Glomerular endothelial cell (primary cell): ENCODE measurements at regions not wholly inside any gene's neighbourhood (a gene's known extent, or its start where the extent isn't known, plus 50 kb on each side); places are given as distances from the start of the nearest gene placed in this dataset.

Experiments
- DNase-seq: peaks from one replicate; pipeline ENCODE4 v3.0.0-alpha.2; 2011; ENCODE audit warnings: low read depth, low spot score; ENCODE audit errors: extremely low read depth

DNA sequence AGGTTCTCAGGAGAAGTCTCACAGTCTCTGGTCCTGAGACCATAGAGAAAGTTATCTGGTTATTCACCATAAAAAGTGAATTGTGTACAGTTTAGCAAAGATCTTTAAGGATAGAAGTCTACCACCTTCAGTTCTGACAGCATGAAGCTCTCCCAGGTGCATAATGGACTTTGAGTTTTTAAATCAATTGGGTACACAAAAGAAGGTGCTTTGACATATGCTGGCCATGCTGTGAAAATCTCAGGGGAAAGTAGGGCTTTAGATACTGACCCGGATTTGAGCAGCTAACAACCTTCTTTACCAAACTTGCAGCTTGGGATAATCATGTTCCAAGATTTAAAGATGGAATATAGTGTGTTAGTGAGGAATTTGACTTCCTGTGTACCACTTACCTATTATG, 264.2 kb downstream of the ZSWIM6 start:
- no peak for DNase-seq

DNA sequence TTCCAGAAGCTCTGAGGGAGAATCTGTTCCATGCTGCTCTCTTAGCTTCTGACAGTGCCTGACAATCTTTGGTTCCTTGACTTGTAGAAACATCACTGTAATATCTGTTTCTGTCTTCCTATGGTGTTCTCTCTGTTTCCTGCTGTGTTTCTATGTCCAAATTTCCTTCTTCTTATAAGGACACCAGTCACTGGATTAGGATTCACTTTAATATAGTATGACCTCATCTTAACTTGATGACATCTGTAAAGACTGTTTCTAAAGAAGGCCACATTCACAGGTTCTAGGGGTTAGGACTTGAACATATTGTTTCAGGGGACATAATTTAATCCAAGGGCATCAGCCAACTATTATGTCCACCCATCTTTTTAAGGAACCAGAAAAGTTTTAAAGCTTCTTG, 265.6 kb downstream of the ZSWIM6 start:
- no peak for DNase-seq

DNA sequence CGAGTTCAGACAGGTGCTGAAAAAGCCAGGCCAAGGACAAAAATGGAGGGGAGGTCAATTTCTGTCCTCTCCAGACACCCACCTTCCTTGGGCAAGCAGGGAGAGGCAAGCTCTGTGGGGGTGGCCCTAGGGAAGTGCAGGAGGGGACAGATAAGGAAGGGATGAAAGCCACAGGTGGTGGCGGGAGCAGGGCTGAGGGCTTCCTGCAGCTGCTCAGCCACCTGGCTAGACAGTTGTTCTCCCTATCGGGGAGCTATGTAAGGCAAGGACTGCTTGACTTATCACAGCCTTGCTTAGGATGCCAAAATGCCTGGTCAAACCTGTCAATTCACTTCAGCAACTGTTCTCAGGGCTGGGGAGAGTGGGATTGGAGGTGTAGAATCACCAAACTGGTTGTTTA, 266.1 kb downstream of the ZSWIM6 start:
- no peak for DNase-seq

DNA sequence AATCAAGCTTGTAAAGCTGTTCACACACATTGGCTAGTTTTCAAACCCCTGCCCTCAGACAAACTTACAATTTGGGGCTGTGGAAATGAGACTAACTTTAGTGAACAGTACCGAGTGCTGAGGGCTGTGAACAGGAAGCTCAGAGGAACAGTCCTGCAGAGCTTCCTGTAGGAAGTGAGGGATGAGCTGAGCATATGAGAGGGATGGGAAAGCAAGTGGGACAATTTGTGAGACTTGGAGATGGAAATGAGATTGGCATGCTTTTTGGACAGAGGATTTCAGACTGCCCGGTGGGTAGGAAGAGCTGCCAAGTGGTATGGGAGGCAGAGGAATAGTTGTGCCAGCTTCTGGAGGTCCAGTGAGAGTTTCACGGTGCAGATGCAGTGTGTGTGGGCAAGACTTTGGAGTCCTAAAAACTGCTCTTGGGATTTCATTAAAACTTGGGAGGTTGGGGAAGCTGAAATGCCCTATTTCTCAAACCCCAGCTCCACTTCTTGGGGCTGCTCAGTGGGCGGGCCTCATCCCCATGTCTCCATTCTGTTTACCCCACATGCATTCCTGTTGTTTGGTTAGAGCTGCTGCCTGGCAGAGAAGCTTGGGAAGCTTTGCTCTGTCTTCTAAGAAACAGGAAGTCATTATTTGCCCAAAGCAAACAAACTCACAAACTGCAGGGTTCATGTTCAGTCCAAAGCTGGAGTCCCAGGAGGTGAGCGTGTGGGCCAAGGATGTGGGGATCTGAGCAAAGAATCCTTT, 267.5 kb downstream of the ZSWIM6 start:
- DNase-seq = no peak

DNA sequence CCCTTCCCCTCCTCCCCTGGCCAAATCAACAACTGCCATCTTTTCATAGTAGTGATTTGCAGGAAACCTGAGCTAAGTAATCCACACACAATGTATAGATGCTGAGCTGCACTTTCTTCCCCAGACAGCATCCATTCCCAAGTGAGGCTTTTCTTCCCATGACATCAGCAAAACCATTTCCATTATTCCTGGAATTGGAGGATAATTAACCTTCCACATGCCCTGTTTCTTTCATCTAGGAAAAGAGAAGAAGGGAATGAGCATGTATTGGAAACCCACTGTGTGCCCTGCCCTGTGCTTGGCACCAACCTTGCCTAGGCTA, 268.0 kb downstream of the ZSWIM6 start:
- no peak for DNase-seq

DNA sequence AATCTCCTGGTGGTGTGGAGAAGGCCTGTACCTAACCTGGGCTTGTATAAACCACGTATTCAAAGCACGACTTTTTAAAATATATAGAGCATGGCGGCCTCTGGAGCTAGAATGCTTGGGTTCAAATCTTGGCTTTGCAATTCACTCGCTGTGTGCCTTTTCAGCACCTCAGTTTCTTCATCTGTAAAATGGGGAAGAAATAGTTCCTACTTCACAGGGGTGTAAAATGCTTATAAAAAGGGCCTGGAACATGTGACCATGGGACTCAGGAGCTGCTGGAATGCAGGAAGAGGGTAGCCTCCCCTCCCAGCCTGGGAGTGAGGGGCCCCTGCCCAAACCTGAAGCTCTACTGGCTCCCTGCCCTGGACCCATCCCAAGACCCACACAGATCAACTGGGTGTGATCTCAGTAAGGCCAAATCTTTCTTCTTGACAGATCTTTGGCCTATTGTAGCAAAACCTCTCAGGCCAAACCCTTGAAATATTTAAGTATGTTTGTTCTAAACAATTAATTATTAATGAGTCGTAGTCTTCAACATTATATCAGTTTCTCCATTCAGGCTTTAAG, 269.0 kb downstream of the ZSWIM6 start:
- DNase-seq = no peak

DNA sequence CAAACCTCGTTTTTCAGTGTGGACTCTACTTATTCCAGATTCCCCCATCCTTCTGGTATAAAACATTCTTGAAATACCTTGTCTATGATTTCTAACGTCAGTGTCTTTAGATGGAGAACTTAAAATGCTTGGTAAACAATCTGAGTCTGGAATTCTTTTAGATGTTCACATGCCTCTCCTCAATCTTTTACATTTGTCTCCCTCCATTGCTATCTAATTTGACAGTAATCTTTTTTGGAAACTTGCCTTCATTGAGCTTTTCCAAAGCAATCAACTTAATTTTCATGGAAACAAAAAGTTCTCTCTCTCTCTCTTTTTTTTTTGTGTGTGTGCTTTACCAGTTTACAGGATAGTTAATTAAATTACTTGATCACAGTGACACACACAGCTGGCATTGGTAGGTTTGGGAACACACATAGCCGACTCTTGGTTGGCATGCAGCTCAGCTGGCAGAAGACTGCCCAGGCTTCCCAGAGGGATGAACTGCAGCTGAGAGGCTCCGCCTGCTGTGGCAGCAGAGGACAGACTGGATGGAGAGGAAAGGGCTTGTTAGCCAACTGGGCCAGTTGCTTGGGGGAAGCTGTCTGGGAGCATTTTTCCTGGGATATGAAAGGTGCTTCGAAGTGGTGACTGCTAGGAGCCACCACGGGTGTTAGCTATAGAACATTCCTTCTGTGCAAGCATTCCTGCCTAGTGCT, 271.3 kb downstream of the ZSWIM6 start:
- DNase-seq = no peak

DNA sequence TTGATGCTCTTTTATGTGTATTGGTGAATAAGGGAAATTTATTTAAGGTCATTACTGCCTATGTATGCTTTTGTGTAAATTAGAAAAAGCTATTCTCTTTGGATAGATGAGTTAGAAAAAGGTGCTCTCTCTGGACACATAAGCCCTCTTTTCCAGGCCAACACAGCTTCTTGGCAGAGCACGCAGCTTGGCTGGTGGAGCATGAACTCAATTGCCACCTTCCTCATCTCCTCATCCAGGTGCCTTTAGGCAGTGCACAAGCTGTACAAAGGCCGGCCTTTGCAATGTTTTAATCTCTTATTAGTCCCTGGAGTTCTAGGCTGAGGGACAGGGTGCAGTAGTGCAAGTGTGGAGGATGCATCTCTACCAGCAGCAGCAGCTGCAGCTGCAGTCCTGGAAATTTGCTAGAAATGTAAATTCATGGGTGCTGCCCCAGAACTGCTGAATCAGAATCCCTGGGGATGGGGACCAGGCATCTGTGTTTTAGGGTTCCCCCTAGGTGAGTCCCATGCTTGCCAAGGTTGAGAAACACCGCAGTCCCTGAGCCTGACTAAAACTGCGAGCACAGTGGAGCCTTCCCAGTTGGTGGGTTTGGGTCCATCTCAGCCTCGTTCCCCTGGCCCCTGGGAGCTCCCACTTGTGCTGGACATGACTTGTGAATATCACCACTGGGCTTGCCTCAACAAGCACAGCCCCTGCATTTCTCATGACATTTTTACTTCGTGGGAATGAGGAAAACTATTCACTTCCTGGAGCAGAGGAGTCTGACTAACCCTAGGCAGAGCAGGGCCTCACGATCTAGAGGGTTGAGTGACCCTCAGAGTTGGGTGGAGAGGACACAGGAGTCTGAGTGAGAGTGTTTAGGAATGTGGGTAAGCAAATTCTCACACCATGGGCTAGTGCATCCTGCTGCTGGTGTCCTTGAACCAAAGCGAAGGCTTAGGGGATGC, 272.3 kb downstream of the ZSWIM6 start:
- no peak for DNase-seq

DNA sequence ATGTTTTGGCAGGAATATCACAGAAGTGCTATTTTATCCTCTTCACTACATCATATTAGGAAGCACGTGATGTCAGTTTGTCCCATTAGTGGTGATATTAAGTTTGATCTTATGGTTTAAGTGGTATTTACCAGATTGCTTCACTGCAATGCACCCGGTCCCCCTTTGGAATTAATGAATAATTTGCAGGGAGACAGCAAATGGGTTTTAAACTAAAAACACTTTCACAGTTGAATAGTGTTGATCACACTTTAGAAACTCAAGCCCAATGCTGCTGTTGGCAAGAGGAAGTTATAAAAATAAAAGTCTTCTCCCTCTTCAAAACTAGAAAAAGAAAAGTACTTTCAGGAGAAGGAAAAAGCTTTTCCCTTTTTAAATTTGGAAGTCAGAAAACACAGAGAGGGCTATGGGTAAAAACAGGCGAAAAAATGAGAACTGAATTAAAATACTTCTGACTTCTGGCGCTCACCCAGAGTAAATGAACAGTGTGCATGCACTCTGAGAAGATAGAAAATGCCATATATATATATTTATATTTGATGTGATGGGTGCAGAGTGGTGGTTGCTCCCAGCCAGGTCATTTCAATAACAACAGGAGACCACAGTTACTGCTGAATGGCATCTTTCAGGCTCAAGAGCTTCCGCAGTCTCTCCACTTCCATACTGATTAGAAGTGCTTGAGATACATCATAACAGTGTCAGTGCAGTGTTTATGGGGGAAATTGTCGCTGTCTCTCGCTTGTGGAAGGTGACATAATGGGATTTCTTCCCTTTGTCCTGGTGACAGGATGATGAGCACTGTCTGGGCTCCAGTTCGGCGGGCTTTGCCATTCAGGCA, 278.0 kb downstream of the ZSWIM6 start:
- DNase-seq = no peak

DNA sequence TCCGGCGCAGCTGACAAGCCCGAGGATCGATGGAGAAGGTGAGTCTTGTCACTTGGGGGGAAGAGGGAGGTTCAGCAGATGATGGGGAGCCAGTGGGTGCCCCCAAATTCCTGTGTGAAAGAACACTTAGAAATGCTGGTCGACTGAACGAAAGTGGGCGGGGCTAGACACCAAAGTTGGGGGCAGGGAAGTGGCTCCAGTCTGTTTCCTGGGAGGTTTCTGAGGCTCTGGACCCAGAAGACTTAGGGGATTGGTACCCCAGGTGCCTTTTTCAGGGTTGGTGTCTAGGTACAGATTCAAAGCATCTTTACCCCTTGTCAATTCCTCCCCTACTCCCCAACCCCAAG, 278.6 kb downstream of the ZSWIM6 start:
- DNase-seq = no peak

DNA sequence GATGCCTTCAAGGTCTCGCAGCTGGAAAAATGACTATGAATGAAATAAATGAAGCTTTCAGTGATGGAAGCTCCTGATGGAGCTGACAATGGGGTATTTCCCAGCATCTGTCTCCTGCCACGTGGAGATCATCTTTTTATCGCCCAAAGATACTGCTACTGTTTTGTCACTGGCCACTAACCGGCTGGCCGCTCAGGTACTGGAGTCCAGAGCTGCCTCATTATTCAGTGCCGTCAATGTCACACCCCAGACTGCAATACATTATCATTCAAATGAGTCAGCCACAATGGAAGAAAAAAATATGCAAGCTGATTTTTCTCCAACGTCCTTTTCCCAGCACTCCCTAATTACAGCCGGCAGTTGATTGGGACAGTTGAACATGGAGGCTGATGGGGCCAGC, 280.4 kb downstream of the ZSWIM6 start:
- no peak for DNase-seq

DNA sequence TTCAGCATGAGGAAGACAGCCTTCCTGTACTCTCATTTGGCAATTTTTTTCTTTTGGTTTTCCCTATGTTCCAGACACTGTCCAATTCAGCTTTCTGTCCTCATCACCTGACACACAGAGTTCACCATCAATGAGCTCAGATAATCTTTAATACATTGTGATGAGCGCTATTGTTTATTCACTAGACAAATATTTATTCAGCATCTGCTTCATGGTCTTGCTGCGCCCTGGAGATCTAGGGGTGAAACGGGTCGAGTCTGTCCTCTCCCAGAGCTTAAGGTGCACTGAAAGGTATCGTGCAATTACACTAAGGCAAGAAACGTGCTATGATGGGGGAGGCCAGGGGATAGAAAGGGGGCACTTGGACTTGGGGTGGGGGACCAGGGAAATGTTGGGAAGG, 281.6 kb downstream of the ZSWIM6 start:
- no peak for DNase-seq

DNA sequence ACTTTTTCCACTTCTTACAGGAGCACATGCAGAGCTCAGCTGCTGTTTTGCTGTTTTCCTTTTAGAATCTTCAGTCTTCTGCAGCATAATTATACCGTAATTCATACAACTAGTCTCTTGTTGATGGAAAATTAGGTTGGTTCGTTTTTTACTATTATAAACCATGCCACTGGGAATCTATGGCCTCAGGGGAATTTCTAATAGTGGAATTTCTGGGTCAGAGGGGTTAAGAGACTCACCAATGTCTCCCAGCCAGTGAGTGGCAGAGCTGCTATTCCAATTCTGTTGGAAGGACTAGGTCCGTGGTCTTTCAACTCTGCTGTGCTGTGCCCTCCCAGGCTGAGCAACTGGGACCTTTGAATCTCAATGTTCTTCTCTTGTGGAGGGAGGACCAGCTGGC, 282.5 kb downstream of the ZSWIM6 start:
- no peak for DNase-seq

DNA sequence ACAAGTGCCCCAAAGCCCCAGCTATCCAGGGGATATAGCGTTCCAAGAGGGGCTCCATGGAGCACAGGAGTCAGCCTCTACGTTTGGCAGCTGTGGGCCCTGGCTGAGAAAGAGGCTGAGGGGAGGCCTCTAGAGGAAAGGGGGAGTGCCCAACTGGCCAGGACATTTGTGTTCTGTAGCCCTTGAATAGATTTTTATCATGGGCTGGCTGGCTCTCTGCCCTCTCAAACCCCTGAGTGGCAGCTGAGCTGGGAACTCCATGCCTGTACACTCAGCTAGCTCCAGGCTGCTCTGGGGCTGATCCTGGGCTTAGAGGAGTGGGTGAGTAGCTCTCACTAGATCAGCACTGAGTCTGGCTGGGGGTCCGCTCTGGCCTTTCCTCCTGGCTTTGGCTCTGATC, 285.0 kb downstream of the ZSWIM6 start:
- DNase-seq = no peak

DNA sequence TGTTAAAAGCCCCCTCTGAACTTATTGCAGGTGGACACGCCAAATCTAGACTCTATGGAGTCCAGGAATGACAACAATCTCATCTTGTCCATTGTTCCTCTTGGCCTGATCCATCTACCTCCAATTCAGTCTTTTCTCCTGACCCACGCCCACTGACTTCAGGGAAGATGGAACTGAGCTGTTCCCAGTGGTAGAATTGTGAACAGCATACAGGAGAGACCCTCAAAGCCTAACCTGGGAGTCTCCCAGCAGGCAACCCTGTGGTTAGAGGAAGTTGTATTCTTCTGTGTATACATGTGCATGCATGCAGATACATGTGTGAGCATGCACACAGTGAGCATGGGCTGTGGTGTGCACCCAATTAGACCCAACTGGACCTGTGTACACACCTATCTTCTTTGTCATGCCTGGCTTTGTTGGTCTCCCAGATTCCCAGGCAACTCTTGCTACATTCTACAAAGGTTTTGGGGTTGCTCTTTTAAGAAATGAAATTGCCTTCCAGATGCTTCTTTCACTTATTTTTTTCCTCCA, 286.0 kb downstream of the ZSWIM6 start:
- DNase-seq = no peak

DNA sequence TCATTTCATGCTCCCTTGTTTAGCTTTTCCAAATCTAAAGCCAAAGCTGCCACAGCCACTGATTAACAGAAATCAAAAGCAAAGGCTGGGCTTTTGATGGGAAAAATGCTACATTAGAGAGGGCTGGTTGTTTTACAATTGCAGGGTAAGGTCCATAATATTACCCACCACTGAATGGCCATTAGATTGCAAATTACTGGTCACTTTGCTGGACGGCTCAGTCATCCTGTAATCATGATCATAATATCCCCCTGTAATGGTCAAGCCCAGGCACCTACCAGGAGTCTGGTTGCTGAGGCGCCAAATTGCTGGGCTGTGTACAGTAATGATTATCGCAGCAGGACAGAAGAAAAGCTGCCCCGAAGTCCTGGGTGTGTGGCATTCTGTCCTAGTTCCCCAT, 286.5 kb downstream of the ZSWIM6 start:
- no peak for DNase-seq

DNA sequence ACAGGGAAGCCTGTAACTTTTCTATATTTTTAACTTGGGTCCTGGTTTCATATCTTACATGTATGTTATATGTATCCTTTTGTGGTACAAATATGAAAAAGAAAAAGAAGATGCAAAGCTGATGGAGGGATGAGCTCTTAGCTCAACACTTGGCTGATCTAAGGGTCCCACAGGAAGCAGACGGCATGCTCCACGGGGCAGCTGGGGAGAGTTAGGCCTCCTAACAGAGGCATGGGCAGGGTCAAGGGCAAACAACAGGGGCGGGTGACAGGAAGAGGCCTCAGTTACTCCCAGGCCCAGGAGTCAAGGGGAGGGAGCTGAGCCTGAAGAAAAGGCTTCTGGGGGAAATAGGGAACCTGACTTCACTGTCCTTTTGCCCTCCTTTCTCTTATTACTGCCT, 287.2 kb downstream of the ZSWIM6 start:
- DNase-seq = no peak

DNA sequence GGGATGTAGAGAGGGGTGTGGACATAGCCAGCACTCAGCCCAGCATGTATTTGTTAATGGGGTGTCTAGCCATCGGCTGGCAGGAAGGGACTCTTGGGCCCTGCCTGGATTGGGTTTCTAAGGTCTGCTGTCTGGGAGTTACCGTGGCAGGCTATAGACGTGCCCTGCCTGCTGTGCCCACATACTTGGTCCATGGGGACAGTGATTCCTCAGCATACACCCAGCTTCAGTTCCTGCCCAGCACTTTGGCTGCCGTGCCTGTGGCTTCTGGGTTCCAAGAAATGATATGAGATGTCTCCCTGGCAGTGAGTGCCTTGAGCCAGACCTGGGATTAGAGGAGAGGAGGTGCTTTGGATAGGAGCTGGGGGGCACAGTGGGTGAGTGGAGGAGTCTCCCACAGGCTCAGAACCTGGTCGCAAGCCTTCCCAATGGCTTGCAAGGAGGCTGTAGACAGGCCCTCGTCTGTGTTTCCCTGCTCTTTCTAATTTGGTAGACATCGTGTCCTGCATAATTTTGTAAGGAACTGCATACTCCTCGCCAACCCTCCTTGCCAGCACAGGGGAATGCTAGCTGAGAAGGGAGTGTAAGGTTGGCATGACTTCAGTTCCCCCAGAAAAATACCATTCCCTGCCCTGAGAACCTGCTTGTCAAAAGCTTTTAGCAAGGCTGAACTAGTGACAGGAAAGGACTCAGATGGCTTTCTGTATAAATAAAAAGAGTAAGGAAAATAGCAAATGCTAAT, 287.9 kb downstream of the ZSWIM6 start:
- DNase-seq = no peak

DNA sequence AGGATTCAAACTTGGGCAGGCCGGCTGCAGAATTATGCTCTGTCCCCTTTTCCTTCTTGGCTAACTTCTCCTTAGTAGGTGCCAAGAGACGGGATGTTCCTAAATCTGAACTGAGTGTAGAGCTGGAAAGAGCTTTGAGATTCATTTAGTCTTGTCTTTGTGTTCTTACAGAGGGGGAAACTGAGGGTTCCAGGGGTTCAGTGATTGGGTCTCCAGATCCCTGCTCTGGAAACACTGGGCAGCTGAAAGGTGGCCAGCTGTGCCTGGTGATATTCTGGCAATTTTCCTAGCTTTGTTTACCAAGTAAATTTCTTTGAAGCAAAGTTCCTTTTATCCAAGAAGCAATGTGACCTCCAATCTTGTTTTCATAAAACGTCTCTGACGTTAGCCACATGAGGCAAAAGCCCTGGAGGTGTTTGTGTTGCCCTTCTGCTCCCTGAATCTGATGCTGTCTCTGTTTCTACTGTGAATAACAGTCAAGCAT, 288.7 kb downstream of the ZSWIM6 start:
- no peak for DNase-seq
